Erythroblast (primary cell): ENCODE measurements at regions not wholly inside any gene's neighbourhood (a gene's known extent, or its start where the extent isn't known, plus 50 kb on each side); places are given as distances from the start of the nearest gene placed in this dataset.

Experiments
- GATA1 ChIP-seq: IDR thresholded peaks from 2 replicates; pipeline ENCODE4 v1.6.1; 2011; ENCODE audit warnings: low read depth, mild to moderate bottlenecking, control low read depth, low read length, moderate library complexity
- POLR2A ChIP-seq: IDR thresholded peaks from 2 replicates; pipeline ENCODE4 v1.6.1; 2011; ENCODE audit warnings: mild to moderate bottlenecking, low read length

DNA sequence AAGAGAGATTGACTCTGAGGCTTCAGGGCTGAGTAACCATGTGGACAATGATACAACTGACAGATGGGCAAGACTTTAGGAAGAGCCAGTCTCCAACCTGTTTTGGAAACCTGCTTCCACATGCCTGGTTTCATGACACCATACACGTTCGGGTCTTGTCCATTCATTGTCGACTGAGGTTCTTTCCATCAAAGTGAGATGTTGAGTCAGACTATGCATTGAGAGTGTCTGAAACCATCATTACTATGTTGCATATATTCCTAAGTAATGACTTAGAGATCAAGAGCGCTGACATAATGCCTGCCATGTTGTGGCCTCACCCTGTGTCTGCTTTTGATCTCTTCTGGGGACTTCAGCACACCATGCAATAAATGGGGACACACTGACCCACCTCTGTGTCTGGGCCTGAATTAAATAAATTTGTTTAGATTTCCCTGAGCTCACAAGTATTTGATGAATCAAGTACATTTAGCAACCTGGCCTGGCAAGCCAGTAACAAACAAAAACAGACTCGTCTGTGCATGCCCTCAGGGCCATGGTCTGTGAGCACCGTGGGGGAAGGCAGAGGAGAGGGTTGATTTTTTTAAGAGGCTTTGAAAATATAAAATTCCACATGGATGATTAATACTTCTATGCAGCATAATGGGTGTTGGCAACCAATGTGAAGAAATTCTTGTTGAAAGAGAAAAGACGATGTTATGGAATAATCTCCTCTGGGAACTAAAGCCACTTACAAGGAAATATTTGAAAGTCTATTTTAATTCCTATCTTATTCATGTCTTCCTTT, 49.9 kb upstream of the UBAC2 start:
- TF ChIP-seq POLR2A (no peak), GATA1 (no peak)
